GM23338 (cell line): ENCODE measurements at regions not wholly inside any gene's neighbourhood (a gene's known extent, or its start where the extent isn't known, plus 50 kb on each side); places are given as distances from the start of the nearest gene placed in this dataset.

Source experiments
- ATAC-seq: fragments of 200-7000 bp; cut with Tn5 transposase; 3 replicates; pipeline ENCODE4 v1.9.1; 2020
- DNase-seq: peaks from one replicate; pipeline ENCODE4 v3.0.0-alpha.2; 2015; ENCODE audit warnings: low spot score
- H2AFZ ChIP-seq: fragments of 200-600 bp; sonication (generic); 2 replicates; pipeline ENCODE4 v1.8.0; 2016; ENCODE audit warnings: antibody characterized with exemption, mild to moderate bottlenecking, moderate library complexity
- H3F3A ChIP-seq: fragments of 200-600 bp; sonication (generic); replicated peaks from 2 replicates; pipeline ENCODE4 v1.8.0; 2017; ENCODE audit warnings: antibody characterized with exemption, mixed run types, low read depth
- H3K27ac ChIP-seq: fragments of 200-600 bp; sonication (generic); 2 replicates; pipeline ENCODE4 v1.6.1; 2016; ENCODE audit warnings: low read depth
- H3K27me3 ChIP-seq: fragments of 200-600 bp; sonication (generic); 2 replicates; pipeline ENCODE4 v1.8.0; 2016; ENCODE audit warnings: mild to moderate bottlenecking, mixed run types, moderate library complexity; ENCODE audit not compliant: insufficient read depth
- H3K36me3 ChIP-seq: fragments of 200-600 bp; sonication (generic); 2 replicates; pipeline ENCODE4 v1.8.0; 2016; ENCODE audit warnings: mild to moderate bottlenecking; ENCODE audit not compliant: insufficient read depth
- H3K4me1 ChIP-seq: fragments of 200-600 bp; sonication (generic); 2 replicates; pipeline ENCODE4 v1.8.0; 2016; ENCODE audit warnings: mild to moderate bottlenecking, moderate library complexity; ENCODE audit not compliant: insufficient read depth
- H3K4me2 ChIP-seq: fragments of 200-600 bp; sonication (generic); 2 replicates; pipeline ENCODE4 v1.7.1; 2017; ENCODE audit warnings: mixed run types
- H3K4me3 ChIP-seq: fragments of 200-600 bp; sonication (generic); 2 replicates; pipeline ENCODE4 v1.6.1; 2016; ENCODE audit warnings: mixed run types
- H3K79me2 ChIP-seq: fragments of 200-600 bp; sonication (generic); replicated peaks from 2 replicates; pipeline ENCODE4 v1.8.0; 2017; ENCODE audit warnings: mild to moderate bottlenecking; ENCODE audit not compliant: insufficient read depth
- H3K9me2 ChIP-seq: fragments of 200-600 bp; sonication (generic); 2 replicates; pipeline ENCODE4 v1.8.0; 2017; ENCODE audit not compliant: insufficient read depth
- H4K20me1 ChIP-seq: fragments of 200-600 bp; sonication (generic); replicated peaks from 2 replicates; pipeline ENCODE4 v1.8.0; 2017; ENCODE audit warnings: mild to moderate bottlenecking; ENCODE audit not compliant: insufficient read depth
- H3K27ac Mint-ChIP-seq: 2 replicates; pipeline ENCODE4 v1.8.0; 2020; ENCODE audit warnings: inconsistent platforms, mild to moderate bottlenecking, moderate library complexity, mixed read lengths
- H3K27me3 Mint-ChIP-seq: 3 replicates; pipeline ENCODE4 v1.8.0; 2022; ENCODE audit warnings: low read depth, mild to moderate bottlenecking, moderate library complexity, mixed read lengths, inconsistent platforms; ENCODE audit not compliant: insufficient read depth, poor library complexity
- H3K36me3 Mint-ChIP-seq: 3 replicates; pipeline ENCODE4 v1.8.0; 2021; ENCODE audit warnings: low read depth, mild to moderate bottlenecking, inconsistent platforms, moderate library complexity, mixed read lengths
- H3K4me1 Mint-ChIP-seq: 3 replicates; pipeline ENCODE4 v1.8.0; 2020; ENCODE audit warnings: mild to moderate bottlenecking, inconsistent platforms, mixed read lengths
- H3K4me3 Mint-ChIP-seq: 3 replicates; pipeline ENCODE4 v1.8.0; 2021; ENCODE audit warnings: moderate library complexity, mild to moderate bottlenecking, inconsistent platforms, mixed read lengths
- H3K9me3 Mint-ChIP-seq: 3 replicates; pipeline ENCODE4 v1.8.0; 2020; ENCODE audit warnings: moderate library complexity, mild to moderate bottlenecking, inconsistent platforms, mixed read lengths
- CREB1 ChIP-seq: fragments of 250-450 bp; sonication (Bioruptor Pico); IDR thresholded peaks from 2 replicates; pipeline ENCODE4 v1.5.0; 2020; ENCODE audit warnings: low read depth, mild to moderate bottlenecking, moderate library complexity
- EZH2 ChIP-seq: fragments of 200-600 bp; sonication (generic); IDR thresholded peaks from one replicate; pipeline ENCODE4 v1.8.0; 2017; ENCODE audit warnings: antibody characterized with exemption, mild to moderate bottlenecking, low read depth; ENCODE audit not compliant: unreplicated experiment
- JUNB ChIP-seq: IDR thresholded peaks from one replicate; pipeline ENCODE4 v1.6.1; 2016; ENCODE audit warnings: antibody characterized with exemption; ENCODE audit not compliant: unreplicated experiment
- NANOG ChIP-seq: IDR thresholded peaks from 2 replicates; pipeline ENCODE4 v1.6.1; 2016; ENCODE audit warnings: antibody characterized with exemption, borderline replicate concordance
- ZNF331 ChIP-seq: fragments of 250-450 bp; sonication (Bioruptor Pico); IDR thresholded peaks from 2 replicates; pipeline ENCODE4 v1.5.0; 2020; ENCODE audit warnings: low read depth, mild to moderate bottlenecking, moderate library complexity
- TF ChIP-seq, protein P1 (sequence below): IDR thresholded peaks from one replicate; pipeline ENCODE4 v1.6.1; 2018; ENCODE audit warnings: antibody characterized with exemption; ENCODE audit not compliant: unreplicated experiment
- TF ChIP-seq, protein P2 (sequence below): fragments of 250-450 bp; sonication (Bioruptor Pico); IDR thresholded peaks from 2 replicates; pipeline ENCODE4 v1.5.0; 2020; ENCODE audit warnings: mild to moderate bottlenecking, moderate library complexity

DNA sequence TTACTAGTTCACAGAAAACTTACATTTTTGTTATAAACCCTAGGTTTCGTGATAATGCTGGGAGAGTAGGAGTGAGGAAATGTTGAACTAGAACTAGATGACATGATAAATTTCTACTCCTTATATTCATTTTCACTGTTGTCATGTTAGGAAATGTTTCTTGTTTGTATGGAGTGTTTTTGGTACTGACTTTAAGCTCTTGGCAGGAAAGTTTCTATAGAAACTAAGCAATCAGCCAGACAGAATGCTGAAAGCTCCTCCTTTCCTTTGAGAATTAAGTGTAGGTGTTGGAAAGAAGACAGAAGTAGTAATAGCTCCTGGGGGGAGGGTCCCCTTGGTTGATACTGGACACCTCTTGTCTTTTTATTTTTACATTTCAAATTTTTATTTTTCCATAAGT, 309.8 kb downstream of the MAP2K4 start:
- H3K4me3 ChIP-seq = no peak overlapping the region
- no peak for ATAC-seq
- no peaks in the 10 kb centered on the region for H3K4me1 ChIP-seq
- Mint-ChIP-seq H3K36me3 (peaks cover 5% of the 10 kb centered on the region; the same call in 2 of the 3 replicates), H3K4me1 (no peaks in the 10 kb centered on the region), H3K27me3 (peaks cover 4% of the 10 kb centered on the region), H3K4me3 (no peak overlapping the region), H3K27ac (no peak overlapping the region), H3K9me3 (peaks cover 36% of the 10 kb centered on the region)
- H2AFZ ChIP-seq = no peak overlapping the region
- no peaks in the 10 kb centered on the region for H3F3A ChIP-seq
- peaks cover 2% of the 10 kb centered on the region; the same call in 1 of the 2 replicates for H3K9me2 ChIP-seq
- TF ChIP-seq NANOG = no peak
- H3K36me3 ChIP-seq = peaks cover 7% of the 10 kb centered on the region; the same call in 1 of the 2 replicates
- no peaks in the 10 kb centered on the region for H3K79me2 ChIP-seq
- no peak for DNase-seq
- no peak overlapping the region for H3K27ac ChIP-seq
- no peak overlapping the region for H3K4me2 ChIP-seq
- H4K20me1 ChIP-seq = no peaks in the 10 kb centered on the region
- no peaks in the 10 kb centered on the region for H3K27me3 ChIP-seq

DNA sequence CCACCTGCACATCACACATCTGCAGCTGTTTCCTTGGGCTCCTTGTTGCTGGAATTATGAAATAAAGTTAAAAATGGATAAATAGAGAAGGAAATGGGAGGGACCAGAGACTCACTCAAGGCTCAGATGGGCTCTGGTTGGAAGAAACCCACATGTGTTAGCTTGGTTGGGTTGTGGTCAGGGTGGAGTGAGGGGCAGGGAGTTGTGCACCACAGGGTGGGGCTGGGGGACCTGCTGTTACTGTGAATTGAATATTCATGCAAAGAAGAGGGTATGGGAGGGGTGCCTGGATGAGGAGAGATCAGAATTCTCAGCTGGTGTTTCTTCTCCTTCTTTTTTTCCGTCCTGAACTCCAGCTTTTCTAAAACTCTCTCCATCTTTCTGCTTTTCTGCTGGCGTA, 320.7 kb downstream of the MAP2K4 start:
- H3K27me3 ChIP-seq = no peaks in the 10 kb centered on the region
- DNase-seq (no peak), ATAC-seq (no peak)
- no peaks in the 10 kb centered on the region for H3K36me3 Mint-ChIP-seq
- no peaks in the 10 kb centered on the region; the same call in 1 of the 2 replicates for H3K9me2 ChIP-seq
- no peak for TF ChIP-seq CREB1 (CRISPR knock-in tag)
- no peaks in the 10 kb centered on the region for H3K36me3 ChIP-seq
- H3K4me1 Mint-ChIP-seq = no peaks in the 10 kb centered on the region; the same call in 2 of the 3 replicates
- H3K4me2 ChIP-seq = no peak overlapping the region
- H3K9me3 Mint-ChIP-seq = peaks cover 7% of the 10 kb centered on the region
- no peaks in the 10 kb centered on the region for H4K20me1 ChIP-seq
- H3K27ac Mint-ChIP-seq = no peak overlapping the region
- no peak overlapping the region for H3K4me3 ChIP-seq
- no peak overlapping the region for H2AFZ ChIP-seq
- no peak overlapping the region for H3K27ac ChIP-seq
- H3F3A ChIP-seq = no peaks in the 10 kb centered on the region
- peaks cover 13% of the 10 kb centered on the region for H3K27me3 Mint-ChIP-seq
- no peaks in the 10 kb centered on the region for H3K4me1 ChIP-seq
- H3K79me2 ChIP-seq = no peaks in the 10 kb centered on the region
- no peak overlapping the region for H3K4me3 Mint-ChIP-seq

DNA sequence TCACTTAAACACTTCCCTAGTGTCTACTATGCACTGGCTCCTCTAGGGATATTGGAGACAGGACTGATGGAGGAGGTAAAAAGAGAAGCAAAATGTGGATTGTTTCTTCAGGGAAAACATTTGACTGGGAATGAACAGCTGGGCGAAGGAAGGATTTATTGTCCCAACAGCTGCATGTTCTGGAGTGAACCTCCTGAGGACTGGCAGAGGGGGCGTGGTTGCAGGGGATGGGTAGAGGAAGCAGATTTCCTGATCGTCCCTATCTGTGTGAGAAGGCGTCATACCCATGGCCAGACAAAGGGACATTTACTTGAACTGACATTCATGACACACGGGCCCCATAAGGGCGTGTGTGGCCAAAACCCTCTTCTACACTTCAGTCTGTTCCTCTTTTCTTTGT, 321.5 kb downstream of the MAP2K4 start:
- no peaks in the 10 kb centered on the region for H3F3A ChIP-seq
- H3K4me2 ChIP-seq = no peak overlapping the region
- no peaks in the 10 kb centered on the region for H3K36me3 Mint-ChIP-seq
- no peaks in the 10 kb centered on the region for H4K20me1 ChIP-seq
- H3K4me3 ChIP-seq = no peak overlapping the region
- H3K9me3 Mint-ChIP-seq = peaks cover 2% of the 10 kb centered on the region
- no peaks in the 10 kb centered on the region; the same call in 2 of the 3 replicates for H3K4me1 Mint-ChIP-seq
- ATAC-seq = no peak; the same call in 2 of the 3 replicates
- no peak for DNase-seq
- no peaks in the 10 kb centered on the region; the same call in 1 of the 2 replicates for H3K9me2 ChIP-seq
- H3K27me3 ChIP-seq = no peaks in the 10 kb centered on the region
- peak overlapping the region; percentile 47; the same call in 1 of the 2 replicates for H2AFZ ChIP-seq
- no peaks in the 10 kb centered on the region for H3K4me1 ChIP-seq
- H3K4me3 Mint-ChIP-seq = no peak overlapping the region
- no peak overlapping the region for H3K27ac ChIP-seq
- no peaks in the 10 kb centered on the region for H3K79me2 ChIP-seq
- H3K27ac Mint-ChIP-seq = no peak overlapping the region; the same call in 1 of the 2 replicates
- H3K36me3 ChIP-seq = no peaks in the 10 kb centered on the region
- peaks cover 13% of the 10 kb centered on the region for H3K27me3 Mint-ChIP-seq
- TF ChIP-seq, protein P1, sequence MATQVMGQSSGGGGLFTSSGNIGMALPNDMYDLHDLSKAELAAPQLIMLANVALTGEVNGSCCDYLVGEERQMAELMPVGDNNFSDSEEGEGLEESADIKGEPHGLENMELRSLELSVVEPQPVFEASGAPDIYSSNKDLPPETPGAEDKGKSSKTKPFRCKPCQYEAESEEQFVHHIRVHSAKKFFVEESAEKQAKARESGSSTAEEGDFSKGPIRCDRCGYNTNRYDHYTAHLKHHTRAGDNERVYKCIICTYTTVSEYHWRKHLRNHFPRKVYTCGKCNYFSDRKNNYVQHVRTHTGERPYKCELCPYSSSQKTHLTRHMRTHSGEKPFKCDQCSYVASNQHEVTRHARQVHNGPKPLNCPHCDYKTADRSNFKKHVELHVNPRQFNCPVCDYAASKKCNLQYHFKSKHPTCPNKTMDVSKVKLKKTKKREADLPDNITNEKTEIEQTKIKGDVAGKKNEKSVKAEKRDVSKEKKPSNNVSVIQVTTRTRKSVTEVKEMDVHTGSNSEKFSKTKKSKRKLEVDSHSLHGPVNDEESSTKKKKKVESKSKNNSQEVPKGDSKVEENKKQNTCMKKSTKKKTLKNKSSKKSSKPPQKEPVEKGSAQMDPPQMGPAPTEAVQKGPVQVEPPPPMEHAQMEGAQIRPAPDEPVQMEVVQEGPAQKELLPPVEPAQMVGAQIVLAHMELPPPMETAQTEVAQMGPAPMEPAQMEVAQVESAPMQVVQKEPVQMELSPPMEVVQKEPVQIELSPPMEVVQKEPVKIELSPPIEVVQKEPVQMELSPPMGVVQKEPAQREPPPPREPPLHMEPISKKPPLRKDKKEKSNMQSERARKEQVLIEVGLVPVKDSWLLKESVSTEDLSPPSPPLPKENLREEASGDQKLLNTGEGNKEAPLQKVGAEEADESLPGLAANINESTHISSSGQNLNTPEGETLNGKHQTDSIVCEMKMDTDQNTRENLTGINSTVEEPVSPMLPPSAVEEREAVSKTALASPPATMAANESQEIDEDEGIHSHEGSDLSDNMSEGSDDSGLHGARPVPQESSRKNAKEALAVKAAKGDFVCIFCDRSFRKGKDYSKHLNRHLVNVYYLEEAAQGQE = no peak
- TF ChIP-seq, protein P2, sequence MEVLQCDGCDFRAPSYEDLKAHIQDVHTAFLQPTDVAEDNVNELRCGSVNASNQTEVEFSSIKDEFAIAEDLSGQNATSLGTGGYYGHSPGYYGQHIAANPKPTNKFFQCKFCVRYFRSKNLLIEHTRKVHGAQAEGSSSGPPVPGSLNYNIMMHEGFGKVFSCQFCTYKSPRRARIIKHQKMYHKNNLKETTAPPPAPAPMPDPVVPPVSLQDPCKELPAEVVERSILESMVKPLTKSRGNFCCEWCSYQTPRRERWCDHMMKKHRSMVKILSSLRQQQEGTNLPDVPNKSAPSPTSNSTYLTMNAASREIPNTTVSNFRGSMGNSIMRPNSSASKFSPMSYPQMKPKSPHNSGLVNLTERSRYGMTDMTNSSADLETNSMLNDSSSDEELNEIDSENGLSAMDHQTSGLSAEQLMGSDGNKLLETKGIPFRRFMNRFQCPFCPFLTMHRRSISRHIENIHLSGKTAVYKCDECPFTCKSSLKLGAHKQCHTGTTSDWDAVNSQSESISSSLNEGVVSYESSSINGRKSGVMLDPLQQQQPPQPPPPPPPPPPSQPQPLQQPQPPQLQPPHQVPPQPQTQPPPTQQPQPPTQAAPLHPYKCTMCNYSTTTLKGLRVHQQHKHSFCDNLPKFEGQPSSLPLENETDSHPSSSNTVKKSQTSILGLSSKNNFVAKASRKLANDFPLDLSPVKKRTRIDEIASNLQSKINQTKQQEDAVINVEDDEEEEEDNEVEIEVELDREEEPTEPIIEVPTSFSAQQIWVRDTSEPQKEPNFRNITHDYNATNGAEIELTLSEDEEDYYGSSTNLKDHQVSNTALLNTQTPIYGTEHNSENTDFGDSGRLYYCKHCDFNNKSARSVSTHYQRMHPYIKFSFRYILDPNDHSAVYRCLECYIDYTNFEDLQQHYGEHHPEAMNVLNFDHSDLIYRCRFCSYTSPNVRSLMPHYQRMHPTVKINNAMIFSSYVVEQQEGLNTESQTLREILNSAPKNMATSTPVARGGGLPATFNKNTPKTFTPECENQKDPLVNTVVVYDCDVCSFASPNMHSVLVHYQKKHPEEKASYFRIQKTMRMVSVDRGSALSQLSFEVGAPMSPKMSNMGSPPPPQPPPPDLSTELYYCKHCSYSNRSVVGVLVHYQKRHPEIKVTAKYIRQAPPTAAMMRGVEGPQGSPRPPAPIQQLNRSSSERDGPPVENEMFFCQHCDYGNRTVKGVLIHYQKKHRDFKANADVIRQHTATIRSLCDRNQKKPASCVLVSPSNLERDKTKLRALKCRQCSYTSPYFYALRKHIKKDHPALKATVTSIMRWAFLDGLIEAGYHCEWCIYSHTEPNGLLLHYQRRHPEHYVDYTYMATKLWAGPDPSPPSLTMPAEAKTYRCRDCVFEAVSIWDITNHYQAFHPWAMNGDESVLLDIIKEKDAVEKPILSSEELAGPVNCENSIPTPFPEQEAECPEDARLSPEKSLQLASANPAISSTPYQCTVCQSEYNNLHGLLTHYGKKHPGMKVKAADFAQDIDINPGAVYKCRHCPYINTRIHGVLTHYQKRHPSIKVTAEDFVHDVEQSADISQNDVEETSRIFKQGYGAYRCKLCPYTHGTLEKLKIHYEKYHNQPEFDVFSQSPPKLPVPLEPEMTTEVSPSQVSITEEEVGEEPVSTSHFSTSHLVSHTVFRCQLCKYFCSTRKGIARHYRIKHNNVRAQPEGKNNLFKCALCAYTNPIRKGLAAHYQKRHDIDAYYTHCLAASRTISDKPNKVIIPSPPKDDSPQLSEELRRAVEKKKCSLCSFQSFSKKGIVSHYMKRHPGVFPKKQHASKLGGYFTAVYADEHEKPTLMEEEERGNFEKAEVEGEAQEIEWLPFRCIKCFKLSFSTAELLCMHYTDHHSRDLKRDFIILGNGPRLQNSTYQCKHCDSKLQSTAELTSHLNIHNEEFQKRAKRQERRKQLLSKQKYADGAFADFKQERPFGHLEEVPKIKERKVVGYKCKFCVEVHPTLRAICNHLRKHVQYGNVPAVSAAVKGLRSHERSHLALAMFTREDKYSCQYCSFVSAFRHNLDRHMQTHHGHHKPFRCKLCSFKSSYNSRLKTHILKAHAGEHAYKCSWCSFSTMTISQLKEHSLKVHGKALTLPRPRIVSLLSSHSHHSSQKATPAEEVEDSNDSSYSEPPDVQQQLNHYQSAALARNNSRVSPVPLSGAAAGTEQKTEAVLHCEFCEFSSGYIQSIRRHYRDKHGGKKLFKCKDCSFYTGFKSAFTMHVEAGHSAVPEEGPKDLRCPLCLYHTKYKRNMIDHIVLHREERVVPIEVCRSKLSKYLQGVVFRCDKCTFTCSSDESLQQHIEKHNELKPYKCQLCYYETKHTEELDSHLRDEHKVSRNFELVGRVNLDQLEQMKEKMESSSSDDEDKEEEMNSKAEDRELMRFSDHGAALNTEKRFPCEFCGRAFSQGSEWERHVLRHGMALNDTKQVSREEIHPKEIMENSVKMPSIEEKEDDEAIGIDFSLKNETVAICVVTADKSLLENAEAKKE (CRISPR knock-in tag) = no peak
- TF ChIP-seq JUNB = no peak
- no peak for TF ChIP-seq CREB1 (CRISPR knock-in tag)
- TF ChIP-seq ZNF331 (CRISPR knock-in tag) = no peak
- TF ChIP-seq EZH2 = no peak
